Fibroblast of lung (primary cell): ENCODE measurements at regions not wholly inside any gene's neighbourhood (a gene's known extent, or its start where the extent isn't known, plus 50 kb on each side); places are given as distances from the start of the nearest gene placed in this dataset.

ENCODE experiments used
- CTCF ChIP-seq, 2 donors: IDR thresholded peaks in 1 of 2; conservative IDR thresholded peaks in 1 of 2; 1 replicate in 1 of 2; 2 replicates in 1 of 2; pipeline ENCODE4 v1.5.1; 2011 to 2012; ENCODE audit warnings: low read length in 2 of 2, control low read depth in 1 of 2, inconsistent platforms in 1 of 2, low read depth in 1 of 2, mild to moderate bottlenecking in 1 of 2
- EZH2 ChIP-seq: IDR thresholded peaks from 2 replicates; pipeline ENCODE4 v1.5.1; 2012; ENCODE audit warnings: low read length, control low read depth, mild to moderate bottlenecking; ENCODE audit errors: missing control alignments

DNA sequence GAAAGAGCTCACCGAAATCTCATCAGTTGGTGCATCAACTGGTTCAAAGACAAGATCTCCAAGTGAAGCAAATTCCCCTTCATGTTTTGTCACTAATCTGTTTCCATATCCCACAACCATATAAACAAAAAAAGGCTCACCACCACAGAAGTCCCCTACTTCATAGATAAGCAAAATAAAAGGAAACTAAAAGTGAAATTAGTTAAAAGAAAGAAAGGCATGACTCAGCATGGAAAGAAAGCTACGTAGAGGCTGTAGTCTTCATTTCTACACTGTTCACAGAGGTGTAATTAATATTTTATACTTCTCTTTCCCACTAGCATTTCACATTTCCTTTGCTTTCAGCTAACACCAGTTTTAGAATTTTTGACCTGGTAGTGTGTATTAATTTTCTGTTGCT, 208.0 kb downstream of the CYLC2 start:
- no peak for TF ChIP-seq CTCF (conservative IDR thresholded peaks at IDR 0.05 in 1 of 2, IDR thresholded peaks at IDR 0.05 in 1 of 2; ENCODE audit: low read depth in 1 of 2, low read length in 2 of 2)
- no peak for TF ChIP-seq EZH2
